ENCODE measurements at regions not wholly inside any gene's neighbourhood (a gene's known extent, or its start where the extent isn't known, plus 50 kb on each side); places are given as distances from the start of the nearest gene placed in this dataset.

DNA sequence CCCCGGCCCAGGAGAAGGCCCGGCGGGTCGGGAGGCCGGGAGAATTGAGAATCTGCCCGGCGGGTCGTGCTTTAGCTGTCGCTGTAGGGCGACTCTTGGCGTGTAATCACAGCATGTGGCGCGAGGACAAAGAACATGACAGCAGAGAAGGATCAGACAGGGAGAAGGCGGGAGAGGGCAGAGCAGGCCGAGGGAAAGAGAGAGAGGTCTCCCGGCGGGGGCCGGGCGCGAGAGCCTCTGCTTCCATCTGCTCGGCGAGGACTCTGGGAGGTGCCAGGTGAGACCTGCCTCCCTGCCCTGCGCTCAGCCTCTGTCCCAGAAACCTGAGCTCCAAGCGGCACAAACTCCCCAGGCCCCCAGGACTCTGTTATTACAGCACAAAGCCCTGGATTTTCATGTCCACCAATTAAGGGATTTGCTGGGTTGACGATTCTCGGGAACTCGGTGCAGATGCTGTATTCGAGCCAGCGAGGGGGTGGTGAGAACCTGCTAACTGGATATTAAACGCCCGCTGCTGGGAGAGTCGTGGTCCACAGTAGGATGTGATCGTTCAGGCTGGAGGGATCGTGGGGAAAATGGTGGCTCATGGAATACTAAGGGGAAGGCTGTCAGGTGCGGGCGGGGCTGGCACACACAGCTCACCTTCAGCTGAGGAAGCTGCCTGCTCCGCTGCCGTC, 172.0 kb upstream of the CIBAR2 start:
- no peak overlapping the region for H3K4me3 ChIP-seq (ENCODE audit: low read length, poor library complexity, severe bottlenecking)

DNA sequence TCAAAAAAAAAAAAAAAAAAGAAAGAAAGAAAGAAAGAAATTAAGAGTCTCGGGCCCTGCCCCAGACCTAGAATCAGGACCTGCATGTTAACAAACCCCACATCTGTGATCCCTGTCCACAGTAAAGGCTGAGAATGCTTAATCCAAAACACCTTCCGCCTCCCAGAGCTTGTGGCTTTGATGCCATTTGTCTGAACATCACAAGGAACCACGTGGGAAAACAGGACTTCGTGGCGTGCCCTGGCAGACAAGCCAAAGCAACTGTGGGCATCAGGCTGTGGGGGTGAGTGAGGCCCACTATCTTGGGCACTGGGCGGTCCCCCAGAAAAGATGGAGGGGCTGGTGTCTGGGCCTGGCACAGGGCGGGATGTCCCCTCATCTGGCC, 173.4 kb upstream of the CIBAR2 start:
- Histone ChIP-seq H3K79me2 (ENCODE audit: insufficient read depth, low read length) (no peaks in the 10 kb centered on the region), H3K4me3 (ENCODE audit: low read length, poor library complexity, severe bottlenecking) (no peak overlapping the region), H3K9ac (ENCODE audit: low read depth, low read length, poor library complexity, severe bottlenecking) (no peak overlapping the region), H3K27me3 (ENCODE audit: insufficient read depth, low read length, poor library complexity, severe bottlenecking) (no peaks in the 10 kb centered on the region), H2AFZ (ENCODE audit: low read length) (no peak overlapping the region), H3K9me2 (replicated peaks; ENCODE audit: low read depth, low read length) (no peaks in the 10 kb centered on the region), H3K4me1 (ENCODE audit: insufficient read depth, low read length, poor library complexity, severe bottlenecking) (no peaks in the 10 kb centered on the region), H3K9me3 (ENCODE audit: insufficient read depth, low read depth, low read length) (no peaks in the 10 kb centered on the region), H3K36me3 (ENCODE audit: insufficient read depth, low read length) (no peaks in the 10 kb centered on the region), H4K20me1 (ENCODE audit: insufficient read depth, low read length, poor library complexity, severe bottlenecking) (no peaks in the 10 kb centered on the region), H3K4me2 (ENCODE audit: low read depth, low read length, poor library complexity, severe bottlenecking) (no peak overlapping the region), H3F3A (ENCODE audit: low read depth) (no peaks in the 10 kb centered on the region)
- no peak for TF ChIP-seq EZH2phosphoT487 (IDR thresholded peaks at IDR 0.05; ENCODE audit: borderline replicate concordance)

More for the DNA sequence above, 172.0 kb upstream of the CIBAR2 start:
- Histone ChIP-seq H3K9ac (ENCODE audit: low read depth, low read length, poor library complexity, severe bottlenecking) (no peak overlapping the region), H4K20me1 (ENCODE audit: insufficient read depth, low read length, poor library complexity, severe bottlenecking) (no peaks in the 10 kb centered on the region), H3K4me1 (ENCODE audit: insufficient read depth, low read length, poor library complexity, severe bottlenecking) (no peaks in the 10 kb centered on the region), H3K9me2 (replicated peaks; ENCODE audit: low read depth, low read length) (no peaks in the 10 kb centered on the region), H2AFZ (ENCODE audit: low read length) (no peak overlapping the region), H3K27me3 (ENCODE audit: insufficient read depth, low read length, poor library complexity, severe bottlenecking) (no peaks in the 10 kb centered on the region), H3K9me3 (ENCODE audit: insufficient read depth, low read depth, low read length) (no peaks in the 10 kb centered on the region), H3F3A (ENCODE audit: low read depth) (no peaks in the 10 kb centered on the region), H3K79me2 (ENCODE audit: insufficient read depth, low read length) (no peaks in the 10 kb centered on the region), H3K36me3 (ENCODE audit: insufficient read depth, low read length) (no peaks in the 10 kb centered on the region), H3K4me2 (ENCODE audit: low read depth, low read length, poor library complexity, severe bottlenecking) (no peak overlapping the region)
- TF ChIP-seq, protein P1, sequence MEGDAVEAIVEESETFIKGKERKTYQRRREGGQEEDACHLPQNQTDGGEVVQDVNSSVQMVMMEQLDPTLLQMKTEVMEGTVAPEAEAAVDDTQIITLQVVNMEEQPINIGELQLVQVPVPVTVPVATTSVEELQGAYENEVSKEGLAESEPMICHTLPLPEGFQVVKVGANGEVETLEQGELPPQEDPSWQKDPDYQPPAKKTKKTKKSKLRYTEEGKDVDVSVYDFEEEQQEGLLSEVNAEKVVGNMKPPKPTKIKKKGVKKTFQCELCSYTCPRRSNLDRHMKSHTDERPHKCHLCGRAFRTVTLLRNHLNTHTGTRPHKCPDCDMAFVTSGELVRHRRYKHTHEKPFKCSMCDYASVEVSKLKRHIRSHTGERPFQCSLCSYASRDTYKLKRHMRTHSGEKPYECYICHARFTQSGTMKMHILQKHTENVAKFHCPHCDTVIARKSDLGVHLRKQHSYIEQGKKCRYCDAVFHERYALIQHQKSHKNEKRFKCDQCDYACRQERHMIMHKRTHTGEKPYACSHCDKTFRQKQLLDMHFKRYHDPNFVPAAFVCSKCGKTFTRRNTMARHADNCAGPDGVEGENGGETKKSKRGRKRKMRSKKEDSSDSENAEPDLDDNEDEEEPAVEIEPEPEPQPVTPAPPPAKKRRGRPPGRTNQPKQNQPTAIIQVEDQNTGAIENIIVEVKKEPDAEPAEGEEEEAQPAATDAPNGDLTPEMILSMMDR (conservative IDR thresholded peaks at IDR 0.05; ENCODE audit: low read length): no peak
- TF ChIP-seq EZH2phosphoT487 (IDR thresholded peaks at IDR 0.05; ENCODE audit: borderline replicate concordance): no peak

DNA sequence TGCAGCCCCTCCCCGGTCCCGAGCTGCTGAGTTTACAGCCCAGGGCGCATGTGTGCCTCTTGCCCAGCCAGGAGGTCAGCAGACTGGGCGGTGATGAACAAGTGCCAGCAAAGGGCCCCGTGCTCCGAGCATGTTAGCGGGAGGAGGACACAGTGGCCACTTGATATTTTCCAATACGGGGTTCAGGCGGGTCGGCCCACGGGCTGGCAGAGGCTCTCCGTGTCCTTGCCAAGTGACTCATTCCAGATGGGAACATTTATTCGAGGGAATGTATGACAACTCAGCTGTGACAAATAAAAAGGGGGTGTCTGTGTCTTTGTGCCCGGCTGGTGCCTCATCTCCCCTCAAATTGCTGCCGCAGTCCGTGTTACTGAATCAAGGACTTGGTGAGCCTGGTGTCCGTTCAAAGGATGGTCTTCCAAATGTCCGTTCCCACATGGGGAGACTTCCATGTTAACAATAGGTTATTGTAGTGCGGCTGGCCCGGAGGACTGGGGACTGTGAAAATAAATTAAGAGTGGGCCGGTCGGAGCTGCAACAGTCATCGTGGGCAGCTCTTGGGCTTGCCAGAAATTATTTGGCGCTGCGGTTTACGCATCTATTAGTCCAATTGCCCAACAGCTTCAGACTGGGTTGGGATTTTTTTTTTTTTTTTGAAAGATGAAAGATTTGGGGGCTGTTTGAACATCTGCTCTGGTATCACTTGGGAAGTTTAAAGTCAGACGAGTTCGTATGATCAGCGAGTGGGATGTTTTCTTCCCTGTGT, 174.0 kb upstream of the CIBAR2 start:
- Histone ChIP-seq H3K36me3 (ENCODE audit: insufficient read depth, low read length) (no peaks in the 10 kb centered on the region), H2AFZ (ENCODE audit: low read length) (no peak overlapping the region), H3K4me1 (ENCODE audit: insufficient read depth, low read length, poor library complexity, severe bottlenecking) (no peaks in the 10 kb centered on the region), H3K27me3 (ENCODE audit: insufficient read depth, low read length, poor library complexity, severe bottlenecking) (no peaks in the 10 kb centered on the region), H3K9me3 (ENCODE audit: insufficient read depth, low read depth, low read length) (no peaks in the 10 kb centered on the region), H3K79me2 (ENCODE audit: insufficient read depth, low read length) (no peaks in the 10 kb centered on the region), H3K4me2 (ENCODE audit: low read depth, low read length, poor library complexity, severe bottlenecking) (no peak overlapping the region), H3K9ac (ENCODE audit: low read depth, low read length, poor library complexity, severe bottlenecking) (no peak overlapping the region), H3K9me2 (replicated peaks; ENCODE audit: low read depth, low read length) (no peaks in the 10 kb centered on the region), H3F3A (ENCODE audit: low read depth) (no peaks in the 10 kb centered on the region), H3K4me3 (ENCODE audit: low read length, poor library complexity, severe bottlenecking) (no peak overlapping the region), H4K20me1 (ENCODE audit: insufficient read depth, low read length, poor library complexity, severe bottlenecking) (no peaks in the 10 kb centered on the region)
- TF ChIP-seq EZH2phosphoT487 (IDR thresholded peaks at IDR 0.05; ENCODE audit: borderline replicate concordance): no peak
- TF ChIP-seq, protein P1 (conservative IDR thresholded peaks at IDR 0.05; ENCODE audit: low read length): no peak

All from Loucy (cell line).